ENCODE measurements at regions not wholly inside any gene's neighbourhood (a gene's known extent, or its start where the extent isn't known, plus 50 kb on each side); places are given as distances from the start of the nearest gene placed in this dataset.
"Not testable (repeated sequence)": the region's sequence is repeated elsewhere in the genome, so short reads cannot be mapped to it uniquely, and the experiment has no call there.

GRCh38 chr3:125918024-125918423, 51.0 kb upstream of the ROPN1B start:
- DNase-seq: not testable (repeated sequence)

- not testable (repeated sequence) for DNase-seq
Observed at GRCh38 chr3:125918451-125918850, 50.5 kb upstream of the ROPN1B start.

- not testable (repeated sequence) for DNase-seq
Observed at GRCh38 chr3:125918866-125919265, 50.1 kb upstream of the ROPN1B start.
